MM.1S (cell line): ENCODE measurements at regions not wholly inside any gene's neighbourhood (a gene's known extent, or its start where the extent isn't known, plus 50 kb on each side); places are given as distances from the start of the nearest gene placed in this dataset.

Experiments used
- DNase-seq: peaks from one replicate; pipeline ENCODE4 v3.0.0-alpha.2; 2015
- H2AFZ ChIP-seq: fragments of 300-600 bp; sonication (generic); 2 replicates; pipeline ENCODE4 v1.6.0; 2016; ENCODE audit warnings: antibody characterized with exemption, low read length
- H3F3A ChIP-seq: fragments of 300-600 bp; sonication (generic); 2 replicates; pipeline ENCODE4 v1.6.1; 2016; ENCODE audit warnings: mild to moderate bottlenecking, antibody characterized with exemption, low read length, moderate library complexity, mixed read lengths; ENCODE audit not compliant: insufficient read depth
- H3K27ac ChIP-seq: fragments of 300-600 bp; sonication (generic); 2 replicates; pipeline ENCODE4 v1.5.1; 2016; ENCODE audit warnings: mild to moderate bottlenecking, low read length
- H3K27me3 ChIP-seq: fragments of 300-600 bp; sonication (generic); replicated peaks from 2 replicates; pipeline ENCODE4 v1.6.0; 2016; ENCODE audit warnings: low read length; ENCODE audit not compliant: insufficient read depth
- H3K36me3 ChIP-seq: fragments of 300-600 bp; sonication (generic); replicated peaks from 2 replicates; pipeline ENCODE4 v1.6.1; 2016; ENCODE audit warnings: mild to moderate bottlenecking, low read length, mixed read lengths; ENCODE audit not compliant: insufficient read depth
- H3K4me1 ChIP-seq: fragments of 300-600 bp; sonication (generic); 2 replicates; pipeline ENCODE4 v1.6.1; 2016; ENCODE audit warnings: low read length, mixed read lengths
- H3K4me2 ChIP-seq: fragments of 300-600 bp; sonication (generic); 2 replicates; pipeline ENCODE4 v1.6.0; 2016; ENCODE audit warnings: low read depth, low read length
- H3K4me3 ChIP-seq: fragments of 300-600 bp; sonication (generic); 2 replicates; pipeline ENCODE4 v1.5.1; 2016; ENCODE audit warnings: low read length, mixed read lengths
- H3K79me2 ChIP-seq: fragments of 300-600 bp; sonication (generic); 2 replicates; pipeline ENCODE4 v1.6.1; 2016; ENCODE audit warnings: mixed run types, low read length, mixed read lengths
- H3K9ac ChIP-seq: fragments of 300-600 bp; sonication (generic); 2 replicates; pipeline ENCODE4 v1.6.1; 2016; ENCODE audit warnings: low read length, mixed read lengths
- H3K9me2 ChIP-seq: fragments of 300-600 bp; sonication (generic); replicated peaks from 2 replicates; pipeline ENCODE4 v1.6.1; 2016; ENCODE audit warnings: mild to moderate bottlenecking, low read length, mixed read lengths; ENCODE audit not compliant: insufficient read depth
- H3K9me3 ChIP-seq: fragments of 300-600 bp; sonication (generic); replicated peaks from 2 replicates; pipeline ENCODE4 v1.6.1; 2016; ENCODE audit warnings: mild to moderate bottlenecking, low read length, mixed read lengths; ENCODE audit not compliant: insufficient read depth
- H4K20me1 ChIP-seq: fragments of 300-600 bp; sonication (generic); 2 replicates; pipeline ENCODE4 v1.6.1; 2016; ENCODE audit warnings: mild to moderate bottlenecking, low read length, moderate library complexity, mixed read lengths; ENCODE audit not compliant: insufficient read depth
- EZH2 ChIP-seq: fragments of 300-600 bp; sonication (generic); optimal IDR thresholded peaks from 2 replicates; pipeline ENCODE3; 2017; ENCODE audit warnings: low read depth, mild to moderate bottlenecking, antibody characterized with exemption, low read length, mixed read lengths
- EZH2phosphoT487 ChIP-seq: fragments of 300-600 bp; sonication (generic); IDR thresholded peaks from 2 replicates; pipeline ENCODE4 v1.6.1; 2018; ENCODE audit warnings: antibody characterized with exemption, low read length
- TF ChIP-seq, protein P1 (sequence below): fragments of 300-600 bp; sonication (generic); IDR thresholded peaks from 2 replicates; pipeline ENCODE4 v1.5.1; 2016; ENCODE audit warnings: antibody characterized with exemption, low read length, mixed read lengths

DNA sequence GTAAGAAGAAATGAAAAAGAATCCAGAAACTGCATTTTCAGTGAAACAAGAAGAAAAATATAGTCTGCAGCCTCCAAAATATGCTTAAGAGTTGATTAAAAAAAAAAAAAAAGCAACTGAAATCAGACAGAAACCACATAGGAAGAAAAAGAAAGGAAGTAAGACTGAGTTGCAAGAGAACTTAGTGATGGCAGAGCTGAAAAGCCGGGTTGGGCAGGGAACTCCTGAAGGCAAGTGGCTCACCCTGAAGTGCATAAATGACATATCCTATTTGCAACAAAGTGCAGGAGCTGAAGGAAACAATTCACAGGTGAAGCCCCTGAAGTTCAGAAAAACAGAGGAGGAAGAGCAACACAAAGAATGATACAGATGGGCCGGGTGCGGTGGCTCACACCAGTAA, 108.8 kb upstream of the SLC25A36 start:
- no peak for TF ChIP-seq EZH2
- TF ChIP-seq, protein P1, sequence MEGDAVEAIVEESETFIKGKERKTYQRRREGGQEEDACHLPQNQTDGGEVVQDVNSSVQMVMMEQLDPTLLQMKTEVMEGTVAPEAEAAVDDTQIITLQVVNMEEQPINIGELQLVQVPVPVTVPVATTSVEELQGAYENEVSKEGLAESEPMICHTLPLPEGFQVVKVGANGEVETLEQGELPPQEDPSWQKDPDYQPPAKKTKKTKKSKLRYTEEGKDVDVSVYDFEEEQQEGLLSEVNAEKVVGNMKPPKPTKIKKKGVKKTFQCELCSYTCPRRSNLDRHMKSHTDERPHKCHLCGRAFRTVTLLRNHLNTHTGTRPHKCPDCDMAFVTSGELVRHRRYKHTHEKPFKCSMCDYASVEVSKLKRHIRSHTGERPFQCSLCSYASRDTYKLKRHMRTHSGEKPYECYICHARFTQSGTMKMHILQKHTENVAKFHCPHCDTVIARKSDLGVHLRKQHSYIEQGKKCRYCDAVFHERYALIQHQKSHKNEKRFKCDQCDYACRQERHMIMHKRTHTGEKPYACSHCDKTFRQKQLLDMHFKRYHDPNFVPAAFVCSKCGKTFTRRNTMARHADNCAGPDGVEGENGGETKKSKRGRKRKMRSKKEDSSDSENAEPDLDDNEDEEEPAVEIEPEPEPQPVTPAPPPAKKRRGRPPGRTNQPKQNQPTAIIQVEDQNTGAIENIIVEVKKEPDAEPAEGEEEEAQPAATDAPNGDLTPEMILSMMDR: no peak
- no peak for TF ChIP-seq EZH2phosphoT487
- DNase-seq: peak; percentile 60

DNA sequence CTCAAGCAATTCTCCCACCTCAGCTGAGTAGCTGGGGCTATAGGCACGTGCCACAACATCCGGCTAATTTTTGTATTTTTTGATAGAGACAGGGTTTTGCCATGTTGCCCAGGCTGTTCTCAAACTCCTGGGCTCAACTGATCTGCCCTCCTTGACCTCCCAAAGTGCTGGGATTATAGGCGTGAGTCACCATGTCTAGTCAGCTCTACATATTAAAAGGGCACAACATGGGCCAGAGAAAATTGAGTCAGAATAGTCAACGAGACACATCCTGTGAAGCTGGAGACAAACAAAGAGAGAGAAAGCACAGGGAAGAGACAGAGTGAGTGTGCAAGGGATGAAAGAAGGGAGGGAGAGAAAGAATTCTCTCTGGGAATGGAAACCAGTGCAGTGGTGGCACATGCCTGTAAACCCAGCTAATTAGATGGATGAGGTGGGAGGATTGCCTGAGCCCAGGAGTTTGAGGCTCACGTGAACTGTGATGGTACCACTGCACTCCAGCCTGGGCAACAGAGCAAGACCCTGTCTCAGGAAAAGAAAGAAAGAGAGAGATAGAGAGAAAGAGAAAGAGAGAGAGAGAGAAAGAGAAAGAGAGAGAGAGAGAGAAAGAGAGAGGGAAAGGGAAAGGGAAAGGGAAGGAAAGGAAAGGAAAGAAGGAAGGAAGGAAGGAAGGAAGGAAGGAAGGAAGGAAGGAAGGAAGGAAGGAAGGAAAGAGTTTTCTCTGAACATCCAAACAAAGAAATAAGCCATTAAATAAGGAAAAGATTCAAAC, 107.2 kb upstream of the SLC25A36 start:
- Histone ChIP-seq H3F3A (no peaks in the 10 kb centered on the region), H3K79me2 (no peaks in the 10 kb centered on the region), H3K4me1 (peaks cover 12% of the 10 kb centered on the region), H3K36me3 (no peaks in the 10 kb centered on the region), H3K9me2 (no peaks in the 10 kb centered on the region), H4K20me1 (no peaks in the 10 kb centered on the region), H3K27me3 (no peaks in the 10 kb centered on the region), H3K4me2 (no peak overlapping the region), H2AFZ (no peak overlapping the region), H3K9me3 (no peaks in the 10 kb centered on the region), H3K9ac (no peak overlapping the region), H3K4me3 (no peak overlapping the region), H3K27ac (no peak overlapping the region)
- DNase-seq: no peak
- TF ChIP-seq EZH2: no peak
- TF ChIP-seq, protein P1: no peak

More for the DNA sequence above, 108.8 kb upstream of the SLC25A36 start:
- H3K4me2 ChIP-seq: peak overlapping the region; percentile 38; the same call in 1 of the 2 replicates
- no peak overlapping the region for H3K4me3 ChIP-seq
- H3F3A ChIP-seq: no peaks in the 10 kb centered on the region
- H3K9me3 ChIP-seq: no peaks in the 10 kb centered on the region
- H4K20me1 ChIP-seq: no peaks in the 10 kb centered on the region
- H3K4me1 ChIP-seq: peaks cover 12% of the 10 kb centered on the region
- no peaks in the 10 kb centered on the region for H3K9me2 ChIP-seq
- no peaks in the 10 kb centered on the region for H3K36me3 ChIP-seq
- H3K27ac ChIP-seq: peak overlapping the region; percentile 5; the same call in 1 of the 2 replicates
- H3K27me3 ChIP-seq: no peaks in the 10 kb centered on the region
- no peak overlapping the region for H3K9ac ChIP-seq
- H2AFZ ChIP-seq: no peak overlapping the region
- H3K79me2 ChIP-seq: no peaks in the 10 kb centered on the region

DNA sequence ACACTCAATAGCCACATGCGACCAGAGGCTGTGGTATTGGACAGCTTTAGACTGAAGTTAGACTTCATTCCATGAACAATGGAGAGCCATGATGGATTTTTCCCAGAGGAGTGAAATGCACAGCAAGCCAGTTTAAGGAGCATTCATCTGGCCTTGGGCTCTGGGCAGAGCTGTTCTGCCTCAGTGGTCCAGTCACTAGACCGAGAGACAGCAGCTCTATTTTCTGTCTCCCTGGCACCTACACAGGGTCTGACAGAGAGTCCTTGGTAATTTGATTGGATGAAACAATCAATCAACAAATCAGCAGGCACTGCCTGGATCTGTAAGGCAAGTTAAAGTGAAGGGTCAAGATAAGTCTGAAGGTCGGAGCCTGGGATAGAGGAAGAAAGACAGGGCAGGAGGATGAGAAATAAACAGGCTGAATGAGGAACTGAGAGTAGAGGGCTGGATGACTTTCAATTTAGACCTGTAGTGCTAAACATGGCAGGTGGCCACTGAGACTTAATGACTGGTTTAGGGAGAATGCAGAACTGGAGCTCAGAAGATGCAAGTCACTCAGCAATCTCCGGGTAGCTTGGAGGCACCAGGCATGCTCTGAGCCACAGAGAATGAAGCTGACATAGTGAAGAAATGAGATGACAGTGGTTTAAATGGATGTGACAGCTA, 98.5 kb upstream of the SLC25A36 start:
- TF ChIP-seq EZH2 (no peak), EZH2phosphoT487 (no peak)
- TF ChIP-seq, protein P1: no peak
- peak overlapping the region; percentile 50; the same call in 1 of the 2 replicates for H3K27ac ChIP-seq
- H3K36me3 ChIP-seq: no peaks in the 10 kb centered on the region
- H3K27me3 ChIP-seq: no peaks in the 10 kb centered on the region
- DNase-seq: peak; percentile 66
- no peaks in the 10 kb centered on the region for H4K20me1 ChIP-seq
- peaks cover 45% of the 10 kb centered on the region for H3K4me1 ChIP-seq
- peak overlapping the region; percentile 5; the same call in 1 of the 2 replicates for H3K9ac ChIP-seq
- H3F3A ChIP-seq: peaks cover 33% of the 10 kb centered on the region
- H3K9me2 ChIP-seq: no peaks in the 10 kb centered on the region
- 0 out of 2 replicates have a peak overlapping the region, but pooled peaks have one; percentile 26 for H3K4me3 ChIP-seq
- H3K9me3 ChIP-seq: no peaks in the 10 kb centered on the region
- peak overlapping the region; percentile 23; the same call in 1 of the 2 replicates for H2AFZ ChIP-seq
- peak overlapping the region; percentile 65 for H3K4me2 ChIP-seq
- no peaks in the 10 kb centered on the region for H3K79me2 ChIP-seq
